ENCODE measurements at regions not wholly inside any gene's neighbourhood (a gene's known extent, or its start where the extent isn't known, plus 50 kb on each side); places are given as distances from the start of the nearest gene placed in this dataset.
"Not testable (repeated sequence)": the region's sequence is repeated elsewhere in the genome, so short reads cannot be mapped to it uniquely, and the experiment has no call there.

DNA sequence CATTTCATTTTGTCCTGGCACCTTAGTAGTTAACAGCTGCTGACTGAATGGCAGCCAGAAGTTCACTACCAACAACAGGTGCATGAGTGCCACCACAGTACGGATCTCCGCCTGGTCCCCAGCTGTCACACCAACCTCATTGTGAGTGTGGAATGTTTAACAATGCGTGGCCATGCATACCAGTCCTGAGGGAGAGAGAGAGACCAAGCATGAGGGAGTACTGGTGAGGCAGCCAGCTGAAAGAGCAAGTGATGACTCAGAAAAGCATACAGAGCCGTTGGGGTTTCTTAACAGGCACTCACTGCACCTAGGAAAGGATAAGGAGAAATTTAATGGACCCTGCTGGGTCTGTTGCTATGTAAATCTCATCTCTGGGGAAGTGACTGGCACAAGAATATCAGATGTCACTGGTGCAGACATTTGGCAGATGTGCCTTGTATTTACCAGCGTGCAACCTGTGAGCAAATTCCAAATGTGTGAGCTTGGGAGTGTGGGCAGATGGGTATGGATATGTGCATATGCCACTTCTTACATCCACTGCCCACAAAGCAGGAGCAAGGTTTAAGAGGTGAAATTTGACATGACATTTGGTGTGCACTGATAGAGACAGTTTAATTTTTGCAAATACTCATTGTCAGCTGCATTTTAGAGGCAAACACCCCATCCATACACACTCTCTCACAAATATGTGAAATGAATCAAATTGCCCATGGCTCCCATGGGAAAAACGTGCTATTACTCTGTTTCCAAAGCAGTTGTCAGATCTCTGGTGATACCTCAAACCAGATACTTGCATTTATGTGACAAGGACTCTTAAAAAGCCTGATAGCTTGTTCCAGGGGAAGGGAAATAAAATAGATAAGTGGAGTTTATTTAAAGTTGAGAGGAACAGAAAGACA, 245.2 kb upstream of the ARPP21 start:
- DNase-seq (ENCODE audit: low spot score), result no peak

DNA sequence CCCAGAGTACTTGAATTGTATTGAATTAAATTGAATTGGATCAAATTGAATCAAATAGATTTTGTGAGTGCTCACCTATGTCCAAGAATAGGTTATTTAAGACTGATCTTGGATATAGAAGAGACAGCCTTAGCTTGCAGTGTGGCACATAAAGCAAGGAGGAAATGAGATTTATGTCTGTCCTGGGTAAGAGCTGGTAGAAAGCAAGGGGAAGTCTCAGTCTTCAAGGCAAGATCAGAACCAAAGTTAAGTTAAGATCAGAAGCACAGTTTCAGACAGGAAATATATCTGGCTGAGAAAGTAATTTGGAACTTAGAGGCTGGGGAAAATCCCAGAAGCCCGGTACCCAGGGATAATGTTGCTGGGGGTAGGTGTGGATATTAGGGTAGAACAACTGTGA, 244.4 kb upstream of the ARPP21 start:
- no peak for DNase-seq (ENCODE audit: low spot score)

- DNase-seq (ENCODE audit: low spot score), result no peak
Measured at GRCh38 chr3:35401671-35402070, 237.7 kb upstream of the ARPP21 start.

GRCh38 chr3:35404571-35404970, 234.8 kb upstream of the ARPP21 start:
- DNase-seq (ENCODE audit: low spot score), result no peak

GRCh38 chr3:35408882-35409281, 230.4 kb upstream of the ARPP21 start:
- no peak for DNase-seq (ENCODE audit: low spot score)

DNA sequence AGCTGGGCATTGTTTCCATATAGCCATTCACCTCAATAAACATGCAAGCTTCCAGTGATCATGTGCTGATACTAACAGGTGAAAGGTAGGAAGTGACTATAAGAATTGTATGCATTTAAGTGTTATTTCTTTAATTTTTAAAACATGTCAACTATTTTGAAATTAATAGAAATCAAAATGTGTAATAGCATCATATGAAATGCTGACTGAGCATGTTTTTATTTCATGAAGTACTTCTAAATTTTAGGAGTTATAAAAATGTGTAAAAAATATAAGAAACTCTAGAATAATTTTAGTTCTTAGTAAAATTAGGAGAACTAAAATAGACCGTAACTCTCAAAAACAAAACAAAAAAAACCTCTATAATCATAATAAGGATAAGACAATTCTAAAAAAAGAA, 229.3 kb upstream of the ARPP21 start:
- DNase-seq (ENCODE audit: low spot score), result no peak

- DNase-seq (ENCODE audit: low spot score), result no peak
Measured at GRCh38 chr3:35413483-35413882, 225.8 kb upstream of the ARPP21 start.

DNA sequence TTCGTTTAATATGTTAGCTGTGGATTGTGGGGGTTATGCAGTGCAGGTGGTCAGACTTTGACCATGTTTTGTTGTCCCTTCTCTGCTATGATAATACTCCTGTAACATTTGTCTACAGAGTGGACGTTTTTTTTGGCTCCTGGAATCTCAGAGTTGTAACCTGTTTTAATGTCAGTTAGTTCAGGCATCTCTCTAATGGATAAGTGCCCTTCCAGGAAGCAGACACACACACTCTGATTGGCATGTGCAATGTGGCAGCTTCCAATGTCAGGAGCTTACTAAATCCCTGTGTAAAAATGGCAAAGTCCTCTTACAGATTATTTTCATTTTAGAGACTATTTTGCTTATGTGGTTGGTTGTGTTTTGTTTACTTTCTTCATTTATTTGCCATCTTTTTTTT, 222.2 kb upstream of the ARPP21 start:
- DNase-seq (ENCODE audit: low spot score), result no peak

DNA sequence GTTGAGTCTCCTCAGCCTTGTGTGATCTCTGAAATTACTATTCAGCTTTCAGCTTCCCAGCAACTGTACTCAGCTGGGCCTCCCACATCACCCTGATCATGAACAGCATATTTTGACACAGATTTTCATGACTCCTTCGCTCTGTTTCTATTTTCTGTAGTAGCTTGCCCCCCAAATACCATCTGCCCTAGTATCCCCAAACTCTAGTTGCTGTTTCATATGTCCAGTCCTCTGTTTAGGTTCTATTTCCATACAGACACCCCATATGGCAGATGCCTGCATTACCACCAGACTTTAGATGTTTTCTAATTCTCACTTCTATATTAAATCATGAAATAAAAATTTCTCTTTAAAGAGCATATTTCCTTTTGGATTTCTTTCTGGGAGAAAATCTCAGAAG, 217.2 kb upstream of the ARPP21 start:
- DNase-seq (ENCODE audit: low spot score), result no peak

- no peak for DNase-seq (ENCODE audit: low spot score)
Measured at GRCh38 chr3:35422836-35423601, 216.3 kb upstream of the ARPP21 start.

GRCh38 chr3:35426366-35426958, 212.9 kb upstream of the ARPP21 start:
- no peak for DNase-seq (ENCODE audit: low spot score)

DNA sequence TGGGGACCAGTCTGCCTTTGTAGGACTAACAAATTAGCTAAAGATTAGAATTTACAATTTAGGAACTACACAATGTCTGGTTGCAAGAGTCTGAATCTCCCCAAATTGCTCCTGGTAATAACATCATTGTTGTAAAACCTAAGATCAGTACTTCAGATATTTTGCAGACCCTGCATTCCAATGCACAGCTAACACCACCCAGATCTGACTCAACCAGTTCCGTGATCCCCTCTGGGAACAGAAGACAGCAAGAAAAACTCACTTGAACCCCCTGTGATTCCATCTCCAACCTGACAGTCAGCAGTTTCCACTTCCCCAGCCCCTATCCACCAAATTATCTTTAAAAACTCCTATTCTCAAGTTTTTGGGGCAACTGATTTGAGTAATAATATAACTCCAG, 201.9 kb upstream of the ARPP21 start:
- no peak for DNase-seq (ENCODE audit: low spot score)

DNA sequence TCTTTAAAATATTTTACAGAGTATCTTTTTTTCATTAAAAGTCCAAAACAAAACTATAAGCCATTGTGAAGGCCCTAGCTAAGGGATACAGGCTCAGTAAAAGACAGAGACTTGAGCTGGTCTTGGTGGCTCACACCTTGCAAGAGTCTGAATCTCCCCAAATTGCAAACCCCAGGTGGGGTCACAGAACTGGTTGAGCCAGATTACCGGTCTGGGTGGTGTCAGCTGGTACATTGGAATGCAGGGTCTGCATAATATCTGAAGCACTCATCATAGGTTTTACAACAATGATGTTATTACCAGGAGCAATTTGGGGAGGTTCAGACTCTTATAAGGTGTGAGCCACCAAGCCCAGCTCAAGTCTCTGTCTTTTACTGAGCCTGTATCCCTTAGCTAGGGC, 201.2 kb upstream of the ARPP21 start:
- no peak for DNase-seq (ENCODE audit: low spot score)

- no peak for DNase-seq (ENCODE audit: low spot score)
Measured at GRCh38 chr3:35439663-35440062, 199.7 kb upstream of the ARPP21 start.

DNA sequence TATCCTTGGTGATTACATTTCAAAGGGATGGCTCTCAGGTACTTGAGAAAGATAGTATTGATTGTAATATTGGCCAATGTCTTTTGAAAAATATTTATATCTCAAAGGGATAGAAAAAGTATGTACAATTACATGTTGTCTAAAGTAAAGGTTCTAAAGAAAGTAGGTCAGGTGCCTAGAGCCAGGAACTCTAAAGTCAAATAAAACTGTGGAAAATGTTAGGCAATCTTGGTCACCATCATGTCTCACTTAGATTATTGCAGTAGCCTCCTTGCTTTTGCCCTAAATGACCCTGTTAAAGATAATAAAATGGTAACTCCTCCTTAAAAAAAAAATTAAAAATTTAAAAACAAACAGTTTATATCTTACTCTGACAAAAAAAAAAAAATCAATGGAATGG, 198.5 kb upstream of the ARPP21 start:
- no peak for DNase-seq (ENCODE audit: low spot score)

DNA sequence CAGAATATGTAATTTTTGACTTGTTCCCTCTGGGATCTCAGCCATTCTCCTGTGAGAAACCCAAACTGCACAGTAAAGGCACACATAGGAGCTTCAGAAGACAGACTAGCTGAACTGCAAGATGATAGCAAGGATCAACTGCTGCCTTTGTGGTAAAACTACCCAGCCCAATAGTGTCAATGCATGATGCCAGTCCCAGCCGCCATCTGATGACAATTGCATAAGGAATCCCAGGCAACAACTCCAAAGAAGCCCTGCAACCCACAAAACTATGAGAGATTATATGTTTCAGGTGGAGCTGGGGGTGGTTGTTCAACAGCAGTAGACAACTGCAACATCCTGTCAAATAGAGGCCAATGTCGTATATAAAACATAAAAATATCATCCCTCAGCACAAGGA, 192.4 kb upstream of the ARPP21 start:
- no peak for DNase-seq (ENCODE audit: low spot score)

DNA sequence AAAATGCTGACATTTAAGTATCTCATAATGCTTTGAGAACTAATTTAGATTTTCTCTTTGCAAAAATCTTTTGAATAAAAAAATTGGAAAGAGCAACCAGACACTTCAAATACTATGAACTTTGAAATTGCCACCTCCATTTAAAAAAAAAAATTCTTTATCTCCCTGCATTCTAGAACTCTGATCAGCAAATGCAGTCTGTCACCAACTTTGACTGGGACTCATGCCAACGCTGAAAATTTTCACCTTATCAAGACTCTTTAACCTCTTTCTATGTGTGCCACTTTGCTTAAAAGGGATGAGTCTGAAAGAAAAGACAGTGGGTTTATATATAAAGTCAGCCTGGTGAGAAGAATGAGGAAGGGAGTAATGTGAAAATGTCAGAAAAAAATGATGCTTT, 191.2 kb upstream of the ARPP21 start:
- no peak for DNase-seq (ENCODE audit: low spot score)

- no peak for DNase-seq (ENCODE audit: low spot score)
Measured at GRCh38 chr3:35448681-35449080, 190.6 kb upstream of the ARPP21 start.

DNA sequence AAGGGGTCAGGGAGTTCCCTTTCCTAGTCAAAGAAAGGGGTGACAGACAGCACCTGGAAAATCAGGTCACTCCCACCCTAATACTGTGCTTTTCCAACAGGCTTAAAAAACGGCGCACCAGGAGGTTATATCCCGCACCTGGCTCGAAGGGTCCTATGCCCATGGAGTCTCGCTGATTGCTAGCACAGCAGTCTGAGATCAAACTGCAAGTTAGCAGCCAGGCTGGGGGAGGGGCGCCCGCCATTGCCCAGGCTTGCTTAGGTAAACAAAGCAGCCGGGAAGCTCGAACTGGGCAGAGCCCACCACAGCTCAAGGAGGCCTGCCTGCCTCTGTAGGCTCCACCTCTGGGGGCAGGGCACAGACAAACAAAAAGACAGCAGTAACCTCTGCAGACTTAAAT, 184.5 kb upstream of the ARPP21 start:
- not testable (repeated sequence) for DNase-seq (ENCODE audit: low spot score)

- no peak for DNase-seq (ENCODE audit: low spot score)
Measured at GRCh38 chr3:35473956-35474355, 165.4 kb upstream of the ARPP21 start.

DNA sequence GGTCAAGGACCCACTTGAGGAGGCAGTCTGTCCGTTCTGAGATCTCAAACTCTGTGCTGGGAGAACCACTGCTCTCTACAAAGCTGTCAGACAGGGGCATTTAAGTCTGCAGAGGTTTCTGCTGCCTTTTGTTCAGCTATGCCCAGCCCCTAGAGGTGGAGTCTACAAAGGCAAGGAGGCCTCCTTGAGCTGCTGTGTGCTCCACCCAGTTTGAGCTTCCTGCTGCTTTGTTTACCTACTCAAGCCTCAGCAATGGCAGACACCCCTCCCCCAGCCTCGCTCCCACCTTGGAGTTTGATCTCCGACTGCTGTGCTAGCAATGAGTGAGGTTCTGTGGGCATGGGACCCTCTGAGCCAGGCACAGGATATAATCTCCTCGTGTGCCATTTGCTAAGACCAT, 156.8 kb upstream of the ARPP21 start:
- not testable (repeated sequence) for DNase-seq (ENCODE audit: low spot score)

DNA sequence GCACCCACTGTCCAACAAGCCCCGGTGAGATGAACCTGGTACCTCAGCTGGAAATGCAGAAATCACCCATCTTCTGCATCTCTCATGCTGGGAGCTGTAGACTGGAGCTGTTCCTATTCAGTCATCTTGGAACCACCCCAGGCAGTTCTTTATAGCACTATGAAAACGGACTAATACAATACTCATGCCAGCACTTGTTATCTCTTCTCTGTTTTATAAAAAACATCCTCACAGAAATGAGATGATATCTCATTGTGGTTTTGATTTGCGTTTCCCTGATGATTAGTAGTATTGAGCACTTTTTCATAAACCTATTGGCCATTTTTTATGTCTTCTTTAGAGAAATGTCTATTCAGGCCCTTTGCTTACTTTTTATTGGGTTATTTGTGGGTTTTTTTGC, 156.2 kb upstream of the ARPP21 start:
- DNase-seq (ENCODE audit: low spot score), result no peak

DNA sequence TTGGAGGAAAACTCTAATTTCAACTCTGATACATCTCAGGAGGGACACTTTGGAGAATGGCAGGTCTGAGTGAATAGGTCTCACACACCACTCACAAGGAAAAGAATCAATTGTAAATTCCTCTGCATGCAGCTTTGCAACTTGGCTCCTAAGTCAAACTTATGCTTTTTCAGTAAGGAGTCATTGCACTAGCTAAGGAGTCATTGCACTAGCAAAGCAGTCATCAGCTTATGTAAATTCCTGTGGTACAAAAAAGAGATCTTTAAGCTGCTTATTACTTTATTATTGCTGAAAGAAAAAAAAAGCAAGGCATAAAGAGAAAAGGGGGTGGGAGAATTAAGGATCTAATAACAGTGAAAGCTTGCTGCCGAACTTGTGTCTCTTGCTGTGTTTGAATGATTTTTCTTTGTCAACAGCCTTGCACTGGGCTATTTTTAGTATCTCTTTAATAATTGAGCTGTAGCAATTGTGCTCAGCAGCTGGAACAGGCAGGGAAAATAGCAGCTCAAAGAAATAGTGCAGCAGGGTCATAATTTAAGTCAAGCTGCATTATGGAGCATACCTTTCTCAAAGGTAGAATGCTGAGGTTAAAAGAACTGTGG, 154.3 kb upstream of the ARPP21 start:
- DNase-seq (ENCODE audit: low spot score), result no peak
